H1 (cell line): ENCODE measurements at regions not wholly inside any gene's neighbourhood (a gene's known extent, or its start where the extent isn't known, plus 50 kb on each side); places are given as distances from the start of the nearest gene placed in this dataset.

Experiments
- CTCF ChIA-PET: fragments of 300-600 bp; sonication (Branson Sonifier 250); formaldehyde crosslinking; loops from one replicate; lab custom pipeline; 2021; ENCODE audit not compliant: partially characterized antibody; lab: Charles Lee
- POLR2A ChIA-PET: fragments of 300-600 bp; sonication (Branson Sonifier 250); formaldehyde crosslinking; loops from one replicate; lab custom pipeline; 2021; ENCODE audit warnings: inconsistent platforms; ENCODE audit not compliant: partially characterized antibody; lab: Charles Lee
- DNase-seq, 2 experiments: peaks; one replicate each; pipeline versions ENCODE4 v3.0.0 to v3.0.0-alpha.2; 2010 to 2022; ENCODE audit warnings: low spot score in 2 of 2, low read depth in 1 of 2, mixed read lengths in 1 of 2
- FAIRE-seq: peaks from 2 replicates; lab custom pipeline; 2011; peaks lifted over from hg19 to GRCh38; lab: Jason Lieb, UNC
- H2AFZ ChIP-seq: 2 replicates; pipeline ENCODE4 v1.8.1; 2012; ENCODE audit warnings: low read length, inconsistent platforms
- H2AK5ac ChIP-seq: 2 replicates; pipeline ENCODE4 v1.6.1; 2013; ENCODE audit warnings: low read depth, low read length
- H2BK120ac ChIP-seq: replicated peaks from 2 replicates; pipeline ENCODE3; 2013; ENCODE audit warnings: low read depth, low read length, inconsistent platforms
- H2BK12ac ChIP-seq: 2 replicates; pipeline ENCODE4 v1.6.1; 2013; ENCODE audit warnings: low read depth, low read length
- H2BK15ac ChIP-seq: 2 replicates; pipeline ENCODE4 v1.6.1; 2013; ENCODE audit warnings: low read length
- H2BK20ac ChIP-seq: 2 replicates; pipeline ENCODE4 v1.6.1; 2013; ENCODE audit warnings: low read length
- H2BK5ac ChIP-seq: 2 replicates; pipeline ENCODE4 v1.6.1; 2013; ENCODE audit warnings: low read depth, low read length
- H3K14ac ChIP-seq: 2 replicates; pipeline ENCODE4 v1.6.1; 2013; ENCODE audit warnings: inconsistent platforms; ENCODE audit not compliant: insufficient read length
- H3K18ac ChIP-seq: 2 replicates; pipeline ENCODE4 v1.6.1; 2013; ENCODE audit warnings: low read length; ENCODE audit errors: extremely low read depth
- H3K23ac ChIP-seq: 2 replicates; pipeline ENCODE4 v1.6.1; 2013; ENCODE audit warnings: inconsistent platforms; ENCODE audit not compliant: insufficient read length
- H3K23me2 ChIP-seq: 2 replicates; pipeline ENCODE4 v1.6.1; 2013; ENCODE audit warnings: low read depth, low read length
- H3K27ac ChIP-seq: 2 replicates; pipeline ENCODE4 v1.6.1; 2011; ENCODE audit warnings: low read depth, low read length, inconsistent platforms
- H3K27me3 ChIP-seq, 4 experiments: replicated peaks in 1 of 4; 1 replicate in 1 of 4; 2 replicates in 3 of 4; pipeline versions ENCODE4 v1.6.1 to v1.8.1; 2011 to 2013; ENCODE audit warnings: low read length in 3 of 4, mild to moderate bottlenecking in 3 of 4, inconsistent platforms in 2 of 4, mixed read lengths in 2 of 4, moderate library complexity in 1 of 4; ENCODE audit not compliant: control insufficient read depth in 3 of 4, insufficient read depth in 3 of 4; ENCODE audit errors: extremely low read depth in 1 of 4
- H3K36me3 ChIP-seq, 4 experiments: 2 replicates each; pipeline versions ENCODE4 v1.6.1 to v1.8.1; 2011 to 2013; ENCODE audit warnings: mild to moderate bottlenecking in 4 of 4, low read length in 3 of 4, moderate library complexity in 2 of 4, control low read depth in 1 of 4, inconsistent platforms in 1 of 4; ENCODE audit not compliant: insufficient read depth in 4 of 4, control insufficient read depth in 2 of 4
- H3K4ac ChIP-seq: replicated peaks from 2 replicates; pipeline ENCODE3; 2013; ENCODE audit warnings: low read length, low read depth, mixed read lengths, inconsistent platforms; ENCODE audit not compliant: insufficient read length
- H3K4me1 ChIP-seq, 4 experiments: replicated peaks in 1 of 4; 1 replicate in 1 of 4; 2 replicates in 3 of 4; pipeline versions ENCODE4 v1.6.1 to v1.8.1; 2011 to 2013; ENCODE audit warnings: low read length in 3 of 4, inconsistent platforms in 2 of 4, mixed read lengths in 1 of 4; ENCODE audit not compliant: insufficient read depth in 4 of 4, control insufficient read depth in 3 of 4
- H3K4me2 ChIP-seq, 2 experiments: 2 replicates each; pipeline versions ENCODE4 v1.6.1 to v1.8.1; 2011 to 2013; ENCODE audit warnings: low read depth in 2 of 2, low read length in 2 of 2, control low read depth in 1 of 2, inconsistent platforms in 1 of 2, mild to moderate bottlenecking in 1 of 2; ENCODE audit not compliant: insufficient read depth in 1 of 2
- H3K4me3 ChIP-seq, 4 experiments: fragments of 200-600, 300-600 bp in 1 of 4; sonication (generic), shearing (Covaris generic), sonication (Bioruptor Twin) in 1 of 4; 2 replicates each; pipeline versions ENCODE4 v1.5.1 to v1.8.1; 2011 to 2016; ENCODE audit warnings: low read length in 4 of 4, low read depth in 3 of 4, control low read depth in 2 of 4, inconsistent platforms in 2 of 4, mild to moderate bottlenecking in 2 of 4, mixed read lengths in 1 of 4, moderate library complexity in 1 of 4; ENCODE audit not compliant: insufficient read depth in 2 of 4; ENCODE audit errors: extremely low read depth in 1 of 4
- H3K56ac ChIP-seq: replicated peaks from 2 replicates; pipeline ENCODE3; 2013; ENCODE audit warnings: low read depth, mild to moderate bottlenecking, mixed read lengths, low read length, inconsistent platforms; ENCODE audit not compliant: insufficient read length
- H3K79me1 ChIP-seq: 2 replicates; pipeline ENCODE4 v1.6.1; 2013; ENCODE audit warnings: low read depth, low read length, control low read depth
- H3K79me2 ChIP-seq, 2 experiments: 2 replicates each; pipeline versions ENCODE4 v1.6.1 to v1.8.1; 2012 to 2013; ENCODE audit warnings: low read length in 2 of 2, mild to moderate bottlenecking in 2 of 2, inconsistent platforms in 1 of 2; ENCODE audit not compliant: insufficient read depth in 2 of 2, control insufficient read depth in 1 of 2
- H3K9ac ChIP-seq, 4 experiments: replicated peaks in 1 of 4; 1 replicate in 1 of 4; 2 replicates in 3 of 4; pipeline versions ENCODE4 v1.6.1 to v1.8.1; 2011 to 2013; ENCODE audit warnings: low read depth in 3 of 4, low read length in 3 of 4, control low read depth in 2 of 4, mild to moderate bottlenecking in 2 of 4, moderate library complexity in 2 of 4, inconsistent platforms in 1 of 4; ENCODE audit errors: extremely low read depth in 1 of 4
- H3K9me3 ChIP-seq, 2 experiments: 2 replicates each; pipeline versions ENCODE4 v1.6.1 to v1.8.1; 2012 to 2013; ENCODE audit warnings: mild to moderate bottlenecking in 2 of 2, moderate library complexity in 2 of 2, control low read depth in 1 of 2, inconsistent platforms in 1 of 2, low read depth in 1 of 2, low read length in 1 of 2, mixed read lengths in 1 of 2; ENCODE audit not compliant: insufficient read depth in 2 of 2
- H4K20me1 ChIP-seq, 2 experiments: replicated peaks in 1 of 2; 2 replicates each; pipeline versions ENCODE3 to v1.8.1; 2011 to 2013; ENCODE audit warnings: inconsistent platforms in 2 of 2, low read length in 2 of 2, mild to moderate bottlenecking in 1 of 2; ENCODE audit not compliant: insufficient read depth in 2 of 2, control insufficient read depth in 1 of 2
- H4K5ac ChIP-seq: 2 replicates; pipeline ENCODE4 v1.6.1; 2013; ENCODE audit warnings: low read length, low read depth, mixed read lengths, inconsistent platforms; ENCODE audit not compliant: insufficient read length
- H4K8ac ChIP-seq: 2 replicates; pipeline ENCODE4 v1.8.0; 2013; ENCODE audit warnings: mild to moderate bottlenecking, moderate library complexity, low read length, inconsistent platforms; ENCODE audit not compliant: insufficient read depth; ENCODE audit errors: extremely low read depth
- H4K91ac ChIP-seq: replicated peaks from 2 replicates; pipeline ENCODE3; 2013; ENCODE audit warnings: low read length, mixed read lengths, inconsistent platforms; ENCODE audit not compliant: insufficient read length
- BRCA1 ChIP-seq: IDR thresholded peaks from 2 replicates; pipeline ENCODE4 v1.6.1; 2012; ENCODE audit warnings: low read depth, low read length, improper control_type of control experiment
- CBX8 ChIP-seq: fragments of 300-800, 300-1000 bp; sonication (generic); IDR thresholded peaks from 2 replicates; pipeline ENCODE4 v1.7.1; 2016; ENCODE audit warnings: low read depth, low read length, borderline replicate concordance
- CREB1 ChIP-seq: IDR thresholded peaks from 2 replicates; pipeline ENCODE4 v1.6.1; 2012; ENCODE audit warnings: inconsistent platforms
- CTCF ChIP-seq, 3 experiments: IDR thresholded peaks; 1 replicate in 2 of 3; 2 replicates in 1 of 3; pipeline versions ENCODE4 v1.5.1 to v1.6.1; 2011; ENCODE audit warnings: low read length in 3 of 3, mild to moderate bottlenecking in 3 of 3, inconsistent platforms in 2 of 3, low read depth in 1 of 3, moderate library complexity in 1 of 3; ENCODE audit not compliant: insufficient read depth in 1 of 3; ENCODE audit errors: control extremely low read depth in 1 of 3
- JUND ChIP-seq: IDR thresholded peaks from 2 replicates; pipeline ENCODE4 v1.6.1; 2011; ENCODE audit warnings: mild to moderate bottlenecking, improper control_type of control experiment, low read length
- MAX ChIP-seq: IDR thresholded peaks from 2 replicates; pipeline ENCODE4 v1.6.1; 2012; ENCODE audit warnings: inconsistent platforms
- NRF1 ChIP-seq: IDR thresholded peaks from 2 replicates; pipeline ENCODE4 v1.6.1; 2011; ENCODE audit warnings: mild to moderate bottlenecking, low read depth, low read length, improper control_type of control experiment
- RAD21 ChIP-seq, 2 experiments: IDR thresholded peaks in 1 of 2; conservative IDR thresholded peaks in 1 of 2; 2 replicates each; pipeline ENCODE4 v1.6.1; 2011; ENCODE audit warnings: low read depth in 2 of 2, low read length in 2 of 2, improper control_type of control experiment in 1 of 2, inconsistent platforms in 1 of 2, mild to moderate bottlenecking in 1 of 2, moderate library complexity in 1 of 2
- TBP ChIP-seq: IDR thresholded peaks from 2 replicates; pipeline ENCODE4 v1.6.1; 2011; ENCODE audit warnings: low read depth, low read length, improper control_type of control experiment
- YY1 ChIP-seq: IDR thresholded peaks from 2 replicates; pipeline ENCODE4 v1.6.1; 2011; ENCODE audit warnings: low read depth, mild to moderate bottlenecking, low read length
- ZNF274 ChIP-seq: IDR thresholded peaks from 2 replicates; pipeline ENCODE4 v1.7.0; 2012; ENCODE audit warnings: low read length, borderline replicate concordance; ENCODE audit errors: extremely low read depth
- WGBS, 2 experiments: shearing (Covaris generic) in 1 of 2; methylation state at CpG; one replicate each; pipeline versions ENCODE4 v1.1.6 to v1.1.7; 2013 to 2015; ENCODE audit warnings: low lambda C conversion rate in 2 of 2, mixed read lengths in 2 of 2, inconsistent platforms in 1 of 2, low coverage in 1 of 2, missing lambda C conversion rate in 1 of 2; ENCODE audit not compliant: insufficient replicate concordance in 2 of 2, insufficient coverage in 1 of 2, insufficient read length in 1 of 2; ENCODE audit errors: extremely low coverage in 1 of 2, missing lambda C conversion rate in 1 of 2; 5-methylcytosine and 5-hydroxymethylcytosine counted together

GRCh38 chr1:104780470-104781078 is 1030.9 kb downstream of the AMY1C start:
- Histone ChIP-seq H2BK12ac (no peak overlapping the region), H3K9ac (no peak overlapping the region), H2BK15ac (no peak overlapping the region), H3K79me2 (no peaks in the 10 kb centered on the region), H3K27me3 (no peaks in the 10 kb centered on the region), H4K8ac (no peak overlapping the region), H3K4ac (no peak overlapping the region), H4K5ac (no peak overlapping the region), H4K91ac (no peak overlapping the region), H3K79me1 (no peaks in the 10 kb centered on the region), H2BK5ac (no peak overlapping the region), H3K23ac (no peak overlapping the region), H3K14ac (no peak overlapping the region), H2AFZ (no peak overlapping the region), H3K56ac (no peak overlapping the region), H3K9me3 (no peaks in the 10 kb centered on the region), H3K4me3 (no peak overlapping the region), H4K20me1 (no peaks in the 10 kb centered on the region), H2BK20ac (no peak overlapping the region), H3K23me2 (no peaks in the 10 kb centered on the region; the same call in 1 of the 2 replicates), H2AK5ac (no peak overlapping the region), H3K4me2 (no peak overlapping the region), H3K4me1 (no peaks in the 10 kb centered on the region), H2BK120ac (no peak overlapping the region)
- no peak for FAIRE-seq
- ChIA-PET POLR2A (no interaction called here), CTCF (interaction anchor here (0.7 to 2.3 kb wide), 12 partner anchors 18 to 248 kb away, joined by 3 to 14 read pairs (median 3); no protein-coding TSS in a partner anchor)
- WGBS, 2 experiments = 32% methylated on average over 6 of the region's 6 CpGs; no CpG with 5 or more reads in 1 of the 2 experiments
- no peak for TF ChIP-seq ZNF274
- TF ChIP-seq RAD21 (IDR thresholded peaks at IDR 0.05 in 1 of 2, conservative IDR thresholded peaks at IDR 0.05 in 1 of 2; ENCODE audit: low read depth in 2 of 2, low read length in 2 of 2) = peak; percentile 87 to 91
- TF ChIP-seq JUND = 0 out of 2 replicates have a peak, but pooled peaks have one; percentile 7
- peak in 2 of 3 experiments; percentile 60 to 64; a peak in 2 of 4 replicates for TF ChIP-seq CTCF (IDR thresholded peaks at IDR 0.05; ENCODE audit: control extremely low read depth in 1 of 3, insufficient read depth in 1 of 3, low read depth in 1 of 3, low read length in 3 of 3)
- TF ChIP-seq NRF1 = no peak
- TF ChIP-seq TBP = no peak
- TF ChIP-seq CBX8 = no peak
- no peak for TF ChIP-seq CREB1
- no peak for TF ChIP-seq YY1
- no peak for TF ChIP-seq MAX
- TF ChIP-seq BRCA1 = no peak
- TF ChIP-seq, all 59 proteins: peak for 3
- Histone ChIP-seq H3K27ac (no peak overlapping the region), H3K18ac (no peak overlapping the region), H3K36me3 (no peaks in the 10 kb centered on the region)
- DNase-seq = no peak
